ENCODE measurements at regions not wholly inside any gene's neighbourhood (a gene's known extent, or its start where the extent isn't known, plus 50 kb on each side); places are given as distances from the start of the nearest gene placed in this dataset.

DNA sequence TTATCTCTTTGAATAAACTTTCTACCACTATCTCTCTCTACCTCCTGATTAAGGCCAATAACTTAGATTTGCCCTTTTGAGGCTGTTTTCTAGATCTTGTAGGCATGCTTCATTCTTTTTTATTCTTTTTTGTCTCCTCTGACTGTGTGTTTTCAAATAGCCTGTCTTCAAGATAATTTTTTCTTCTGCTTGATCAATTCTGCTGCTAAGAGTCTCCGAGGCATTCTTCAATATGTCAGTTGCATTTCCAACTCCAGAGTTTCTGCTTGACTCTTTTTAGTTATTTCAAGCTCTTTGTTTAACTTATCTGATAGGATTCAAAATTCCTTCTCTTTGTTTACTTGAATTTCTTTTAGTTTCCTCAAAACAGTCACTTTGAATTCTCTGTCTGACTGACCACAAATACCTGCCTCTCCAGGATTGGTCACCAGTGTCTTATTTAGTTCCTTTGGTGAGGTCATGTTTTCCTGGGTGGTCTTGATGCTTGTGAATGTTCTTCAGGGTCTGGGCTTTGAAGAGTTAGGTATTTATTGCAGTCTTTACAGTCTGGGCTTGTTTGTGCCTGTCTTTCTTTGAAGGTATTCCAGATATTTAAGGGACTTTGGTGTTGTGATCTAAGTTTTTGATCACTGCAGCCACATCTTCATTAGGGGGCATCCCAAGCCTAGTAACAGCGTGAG is 197.3 kb upstream of the STK17B start:
- no peaks in the 10 kb centered on the region for H3K9me3 ChIP-seq (ENCODE audit: insufficient read depth, low read depth, low read length)
- FAIRE-seq (no peak), DNase-seq (ENCODE audit: low read depth) (no peak)
- TF ChIP-seq CTCF (IDR thresholded peaks at IDR 0.05; ENCODE audit: insufficient read depth, low read depth, low read length): no peak
- H3K4me1 ChIP-seq (ENCODE audit: insufficient read depth, low read length): peaks cover 11% of the 10 kb centered on the region
- Mint-ChIP-seq H3K4me1 (ENCODE audit: low read depth, unreplicated experiment) (peaks cover 6% of the 10 kb centered on the region), H3K27me3 (ENCODE audit: low read depth, unreplicated experiment) (no peaks in the 10 kb centered on the region), H3K27ac (ENCODE audit: unreplicated experiment) (no peak overlapping the region), H3K4me3 (ENCODE audit: unreplicated experiment) (no peak overlapping the region), H3K36me3 (ENCODE audit: low read depth, unreplicated experiment) (peaks cover 2% of the 10 kb centered on the region), H3K9me3 (ENCODE audit: unreplicated experiment) (peaks cover 14% of the 10 kb centered on the region)
- H4K20me1 ChIP-seq (ENCODE audit: insufficient read depth, low read length): no peaks in the 10 kb centered on the region
- no peaks in the 10 kb centered on the region for H3K36me3 ChIP-seq (ENCODE audit: insufficient read depth, low read length)
- H3K4me3 ChIP-seq (ENCODE audit: insufficient read depth, low read depth, low read length): no peak overlapping the region
- no peaks in the 10 kb centered on the region for H3K27me3 ChIP-seq (ENCODE audit: insufficient read depth, low read length)
- H3K9ac ChIP-seq (ENCODE audit: low read length): no peak overlapping the region
- H3K79me2 ChIP-seq (ENCODE audit: insufficient read depth, low read length): no peaks in the 10 kb centered on the region
- H3K27ac ChIP-seq (ENCODE audit: low read depth, low read length): no peak overlapping the region
- no peak overlapping the region for H3K4me2 ChIP-seq (ENCODE audit: low read length)
- H2AFZ ChIP-seq (ENCODE audit: low read depth, low read length): no peak overlapping the region

DNA sequence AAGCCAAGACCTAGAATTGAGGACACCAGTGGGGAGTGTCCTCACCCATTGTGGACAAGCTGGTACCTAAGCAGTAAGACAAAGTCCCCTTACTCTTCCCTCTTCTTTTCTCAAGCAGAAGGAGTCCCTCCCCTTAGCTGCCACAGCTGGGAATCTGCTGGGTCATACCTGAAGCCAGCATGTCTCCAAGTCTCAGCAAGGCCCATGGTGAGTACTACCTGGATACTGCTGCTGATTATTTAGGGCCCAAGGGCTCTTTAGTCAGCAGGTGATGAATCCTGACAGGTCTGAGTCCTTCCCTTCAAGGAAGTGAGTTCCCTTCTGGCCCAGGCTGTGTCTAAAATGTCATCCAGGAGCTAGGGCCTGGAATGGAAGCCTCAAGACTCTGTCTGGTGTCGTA is 198.6 kb upstream of the STK17B start:
- Mint-ChIP-seq H3K27ac (ENCODE audit: unreplicated experiment) (no peak overlapping the region), H3K4me3 (ENCODE audit: unreplicated experiment) (no peak overlapping the region), H3K9me3 (ENCODE audit: unreplicated experiment) (peaks cover 14% of the 10 kb centered on the region), H3K36me3 (ENCODE audit: low read depth, unreplicated experiment) (peaks cover 2% of the 10 kb centered on the region), H3K27me3 (ENCODE audit: low read depth, unreplicated experiment) (no peaks in the 10 kb centered on the region), H3K4me1 (ENCODE audit: low read depth, unreplicated experiment) (peaks cover 6% of the 10 kb centered on the region)
- Histone ChIP-seq H2AFZ (ENCODE audit: low read depth, low read length) (no peak overlapping the region), H3K4me3 (ENCODE audit: insufficient read depth, low read depth, low read length) (no peak overlapping the region), H3K9me3 (ENCODE audit: insufficient read depth, low read depth, low read length) (no peaks in the 10 kb centered on the region), H3K4me2 (ENCODE audit: low read length) (no peak overlapping the region), H3K27ac (ENCODE audit: low read depth, low read length) (no peak overlapping the region), H3K4me1 (ENCODE audit: insufficient read depth, low read length) (peaks cover 11% of the 10 kb centered on the region), H3K79me2 (ENCODE audit: insufficient read depth, low read length) (no peaks in the 10 kb centered on the region), H3K9ac (ENCODE audit: low read length) (no peak overlapping the region), H3K36me3 (ENCODE audit: insufficient read depth, low read length) (no peaks in the 10 kb centered on the region), H3K27me3 (ENCODE audit: insufficient read depth, low read length) (no peaks in the 10 kb centered on the region), H4K20me1 (ENCODE audit: insufficient read depth, low read length) (no peaks in the 10 kb centered on the region)
- DNase-seq (ENCODE audit: low read depth) (no peak), FAIRE-seq (no peak)
- no peak for TF ChIP-seq EZH2 (IDR thresholded peaks at IDR 0.05; ENCODE audit: insufficient read depth, low read length)

- H3K4me3 ChIP-seq (ENCODE audit: insufficient read depth, low read depth, low read length): no peak overlapping the region
- H3K4me2 ChIP-seq (ENCODE audit: low read length): no peak overlapping the region
- H3K9me3 Mint-ChIP-seq (ENCODE audit: unreplicated experiment): peaks cover 14% of the 10 kb centered on the region
- H3K4me1 Mint-ChIP-seq (ENCODE audit: low read depth, unreplicated experiment): peaks cover 6% of the 10 kb centered on the region
- TF ChIP-seq CTCF (IDR thresholded peaks at IDR 0.05; ENCODE audit: insufficient read depth, low read depth, low read length) (no peak), EZH2 (IDR thresholded peaks at IDR 0.05; ENCODE audit: insufficient read depth, low read length) (no peak)
- FAIRE-seq (no peak), DNase-seq (ENCODE audit: low read depth) (peak; percentile 25)
- no peaks in the 10 kb centered on the region for H3K27me3 ChIP-seq (ENCODE audit: insufficient read depth, low read length)
- no peaks in the 10 kb centered on the region for H3K9me3 ChIP-seq (ENCODE audit: insufficient read depth, low read depth, low read length)
- H3K79me2 ChIP-seq (ENCODE audit: insufficient read depth, low read length): no peaks in the 10 kb centered on the region
- peak overlapping the region; percentile 85 for H3K27ac Mint-ChIP-seq (ENCODE audit: unreplicated experiment)
- peaks cover 11% of the 10 kb centered on the region for H3K4me1 ChIP-seq (ENCODE audit: insufficient read depth, low read length)
- no peak overlapping the region for H3K27ac ChIP-seq (ENCODE audit: low read depth, low read length)
- H3K36me3 ChIP-seq (ENCODE audit: insufficient read depth, low read length): no peaks in the 10 kb centered on the region
- no peaks in the 10 kb centered on the region for H4K20me1 ChIP-seq (ENCODE audit: insufficient read depth, low read length)
- no peaks in the 10 kb centered on the region for H3K27me3 Mint-ChIP-seq (ENCODE audit: low read depth, unreplicated experiment)
- no peak overlapping the region for H2AFZ ChIP-seq (ENCODE audit: low read depth, low read length)
- no peak overlapping the region for H3K9ac ChIP-seq (ENCODE audit: low read length)
- no peak overlapping the region for H3K4me3 Mint-ChIP-seq (ENCODE audit: unreplicated experiment)
- peaks cover 2% of the 10 kb centered on the region for H3K36me3 Mint-ChIP-seq (ENCODE audit: low read depth, unreplicated experiment)
Measured at GRCh38 chr2:196370381-196370780, 199.0 kb upstream of the STK17B start.
